ENCODE measurements at regions not wholly inside any gene's neighbourhood (a gene's known extent, or its start where the extent isn't known, plus 50 kb on each side); places are given as distances from the start of the nearest gene placed in this dataset.
"Not testable (repeated sequence)": the region's sequence is repeated elsewhere in the genome, so short reads cannot be mapped to it uniquely, and the experiment has no call there.

DNA sequence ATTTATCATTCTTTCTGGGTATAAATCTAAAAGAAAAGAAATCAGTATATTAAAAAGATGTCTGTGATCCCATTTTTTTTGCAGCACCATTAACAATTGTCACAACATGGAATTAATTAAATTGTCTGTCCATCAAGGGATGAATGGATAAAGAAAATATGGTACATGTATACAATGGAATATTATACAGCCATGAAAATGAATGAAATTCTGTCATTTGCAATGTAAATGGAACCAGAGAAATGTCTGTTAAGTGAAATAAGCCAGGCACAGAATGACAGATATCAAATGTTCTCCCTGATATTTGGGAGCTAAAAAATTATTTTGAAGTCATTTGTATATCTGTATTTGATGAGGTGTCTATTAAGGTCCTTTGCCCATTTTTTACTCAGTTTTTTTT, 77.1 kb upstream of the NDST4 start:
- TF ChIP-seq, protein P1, sequence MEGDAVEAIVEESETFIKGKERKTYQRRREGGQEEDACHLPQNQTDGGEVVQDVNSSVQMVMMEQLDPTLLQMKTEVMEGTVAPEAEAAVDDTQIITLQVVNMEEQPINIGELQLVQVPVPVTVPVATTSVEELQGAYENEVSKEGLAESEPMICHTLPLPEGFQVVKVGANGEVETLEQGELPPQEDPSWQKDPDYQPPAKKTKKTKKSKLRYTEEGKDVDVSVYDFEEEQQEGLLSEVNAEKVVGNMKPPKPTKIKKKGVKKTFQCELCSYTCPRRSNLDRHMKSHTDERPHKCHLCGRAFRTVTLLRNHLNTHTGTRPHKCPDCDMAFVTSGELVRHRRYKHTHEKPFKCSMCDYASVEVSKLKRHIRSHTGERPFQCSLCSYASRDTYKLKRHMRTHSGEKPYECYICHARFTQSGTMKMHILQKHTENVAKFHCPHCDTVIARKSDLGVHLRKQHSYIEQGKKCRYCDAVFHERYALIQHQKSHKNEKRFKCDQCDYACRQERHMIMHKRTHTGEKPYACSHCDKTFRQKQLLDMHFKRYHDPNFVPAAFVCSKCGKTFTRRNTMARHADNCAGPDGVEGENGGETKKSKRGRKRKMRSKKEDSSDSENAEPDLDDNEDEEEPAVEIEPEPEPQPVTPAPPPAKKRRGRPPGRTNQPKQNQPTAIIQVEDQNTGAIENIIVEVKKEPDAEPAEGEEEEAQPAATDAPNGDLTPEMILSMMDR (conservative IDR thresholded peaks at IDR 0.05) = no peak
- TF ChIP-seq ZFX (IDR thresholded peaks at IDR 0.05) = no peak
- H3K27ac ChIP-seq = no peak overlapping the region

DNA sequence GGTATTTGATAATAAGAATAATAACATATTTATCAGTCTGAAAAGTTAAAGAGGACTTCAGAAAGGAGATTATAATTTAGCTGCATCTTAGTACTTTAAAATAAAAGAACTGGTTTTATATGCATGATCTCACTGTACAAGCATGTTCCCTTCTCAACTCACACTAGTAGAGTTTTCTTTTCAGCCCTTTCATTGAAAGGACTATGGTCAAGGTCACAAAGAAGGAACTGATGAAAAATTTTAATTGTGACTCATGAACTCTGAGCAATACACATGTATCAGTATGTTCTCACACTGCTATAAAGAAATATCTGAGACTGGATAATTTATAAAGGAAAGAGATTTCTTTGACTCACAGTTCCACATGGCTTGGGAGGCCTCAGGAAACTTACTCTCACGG, 73.7 kb upstream of the NDST4 start:
- no peak overlapping the region for H3K27ac ChIP-seq
- TF ChIP-seq ZFX (IDR thresholded peaks at IDR 0.05) = no peak
- TF ChIP-seq, protein P1 (conservative IDR thresholded peaks at IDR 0.05) = no peak

DNA sequence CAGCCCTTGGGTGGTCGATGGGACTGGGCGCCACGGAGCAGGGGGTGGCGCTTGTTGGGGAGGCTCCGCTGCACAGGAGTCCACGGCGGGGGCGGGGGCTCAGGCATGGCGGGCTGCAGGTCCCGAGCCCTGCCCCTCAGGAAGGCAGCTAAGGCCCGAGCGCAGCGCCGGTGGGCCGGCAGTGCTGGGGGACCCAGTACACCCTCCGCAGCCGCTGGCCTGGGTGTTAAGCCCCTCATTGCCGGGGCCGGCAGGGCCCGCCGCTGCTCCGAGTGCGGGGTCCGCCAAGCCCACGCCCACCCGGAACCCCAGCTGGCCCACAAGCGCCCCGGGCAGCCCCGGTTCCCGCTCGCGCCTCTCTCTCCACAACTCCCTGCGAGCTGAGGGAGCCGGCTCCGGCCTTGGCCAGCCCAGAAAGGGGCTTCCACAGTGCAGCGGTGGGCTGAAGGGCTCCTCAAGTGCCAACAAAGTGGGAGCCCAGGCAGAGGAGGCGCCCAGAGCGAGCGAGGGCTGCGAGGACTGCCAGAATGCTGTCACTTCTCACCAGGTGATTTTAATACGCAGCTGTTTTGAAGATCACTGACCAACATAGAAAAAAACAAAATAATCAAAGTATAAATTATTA, 66.1 kb upstream of the NDST4 start:
- H3K27ac ChIP-seq = not testable (repeated sequence)

DNA sequence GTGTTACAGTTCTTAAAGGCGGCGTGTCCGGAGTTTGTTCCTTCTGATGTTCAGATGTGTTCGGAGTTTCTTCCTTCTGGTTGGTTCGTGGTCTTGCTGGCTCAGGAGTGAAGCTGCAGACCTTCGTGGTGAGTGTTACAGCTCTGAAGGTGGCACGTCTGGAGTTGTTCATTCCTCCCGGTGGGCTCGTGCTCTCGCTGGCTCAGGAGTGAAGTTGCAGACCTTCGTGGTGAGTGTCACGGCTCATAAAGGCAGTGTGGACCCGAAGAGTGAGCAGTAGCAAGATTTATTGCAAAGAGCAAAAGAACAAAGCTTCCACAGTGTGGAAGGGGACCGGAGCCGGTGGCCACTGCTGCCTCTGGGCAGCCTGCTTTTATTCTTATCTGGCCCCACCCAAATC, 65.3 kb upstream of the NDST4 start:
- H3K27ac ChIP-seq = not testable (repeated sequence)

DNA sequence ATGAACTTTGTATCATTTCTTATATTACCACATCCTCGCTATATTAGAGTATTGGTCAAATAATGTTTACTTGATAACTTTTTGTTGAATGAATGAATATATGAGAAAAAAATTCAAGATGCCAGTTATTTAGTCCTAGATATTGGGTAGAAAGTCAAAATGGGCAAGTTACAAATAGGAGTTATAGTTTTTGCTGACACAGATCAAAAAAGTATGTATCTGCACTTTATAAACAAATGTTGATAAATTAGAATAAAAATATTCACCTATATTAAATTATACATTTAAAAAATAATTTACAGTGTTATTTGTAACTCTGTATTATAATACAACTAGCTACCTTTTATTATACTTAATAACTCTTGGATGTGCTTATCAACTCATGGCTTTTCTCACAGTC, 57.8 kb upstream of the NDST4 start:
- no peak for TF ChIP-seq ZFX (IDR thresholded peaks at IDR 0.05)
- TF ChIP-seq, protein P1 (conservative IDR thresholded peaks at IDR 0.05) = no peak
- no peak overlapping the region for H3K27ac ChIP-seq

DNA sequence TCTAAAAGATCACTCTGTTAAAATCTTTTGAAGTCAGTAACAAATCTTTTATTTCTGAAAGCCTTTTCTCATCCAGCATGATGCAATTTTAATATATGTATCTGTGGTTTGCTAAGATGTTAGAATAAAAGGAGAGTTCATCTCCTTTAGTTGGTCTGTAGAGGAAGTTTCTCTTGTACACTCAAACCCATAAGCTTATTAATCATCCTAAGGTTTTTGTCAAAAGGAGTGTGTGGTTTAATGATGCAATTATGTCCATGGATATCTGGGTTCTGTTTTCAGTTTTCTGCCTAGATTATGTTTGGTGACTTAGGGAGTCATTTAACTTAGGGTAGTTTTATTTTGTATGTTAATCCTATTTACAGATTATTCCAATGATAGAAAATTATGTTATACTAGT, 52.1 kb upstream of the NDST4 start:
- no peak overlapping the region for H3K27ac ChIP-seq
- TF ChIP-seq, protein P1 (conservative IDR thresholded peaks at IDR 0.05) = no peak
- no peak for TF ChIP-seq ZFX (IDR thresholded peaks at IDR 0.05)

All from C4-2B (cell line).